ENCODE measurements at regions not wholly inside any gene's neighbourhood (a gene's known extent, or its start where the extent isn't known, plus 50 kb on each side); places are given as distances from the start of the nearest gene placed in this dataset.
"Not testable (repeated sequence)": the region's sequence is repeated elsewhere in the genome, so short reads cannot be mapped to it uniquely, and the experiment has no call there.

- Mint-ChIP-seq H3K36me3 (no peaks in the 10 kb centered on the region), H3K9me3 (no peaks in the 10 kb centered on the region), H3K4me3 (no peak overlapping the region), H3K27ac (no peak overlapping the region), H3K27me3 (ENCODE audit: low read depth in 2 of 2) (peaks cover 3 to 5% of the 10 kb centered on the region in 2 donors), H3K4me1 (no peaks in the 10 kb centered on the region)
- H3K36me3 ChIP-seq (ENCODE audit: control insufficient read depth, insufficient read depth, low read length), result no peaks in the 10 kb centered on the region
- TF ChIP-seq CTCF (IDR thresholded peaks at IDR 0.05), result no peak
- DNase-seq (no peak), ATAC-seq (no peak)
- no peaks in the 10 kb centered on the region for H3K4me1 ChIP-seq (ENCODE audit: control insufficient read depth, insufficient read depth, low read length)
- intact Hi-C loops (cut with micrococcal nuclease), result no loop called here
- no peaks in the 10 kb centered on the region for H3K9me3 ChIP-seq (ENCODE audit: control insufficient read depth, insufficient read depth, low read length)
- peaks cover 2% of the 10 kb centered on the region for H3K27me3 ChIP-seq (ENCODE audit: control insufficient read depth, insufficient read depth, low read length)
- no peak overlapping the region for H3K4me3 ChIP-seq (ENCODE audit: low read length)
- no peak overlapping the region for H3K27ac ChIP-seq (ENCODE audit: low read length)
These were observed 76.5 kb upstream of the RAPGEF2 start for GRCh38 chr4:159026329-159026728.

GRCh38 chr4:159027535-159027934 is 75.3 kb upstream of the RAPGEF2 start:
- Mint-ChIP-seq H3K9me3 (no peaks in the 10 kb centered on the region), H3K27ac (no peak overlapping the region), H3K4me3 (no peak overlapping the region), H3K36me3 (no peaks in the 10 kb centered on the region), H3K4me1 (no peaks in the 10 kb centered on the region), H3K27me3 (ENCODE audit: low read depth in 2 of 2) (peaks cover 6 to 12% of the 10 kb centered on the region in 2 donors)
- TF ChIP-seq CTCF (IDR thresholded peaks at IDR 0.05), result no peak
- Histone ChIP-seq H3K27me3 (ENCODE audit: control insufficient read depth, insufficient read depth, low read length) (peaks cover 2% of the 10 kb centered on the region), H3K36me3 (ENCODE audit: control insufficient read depth, insufficient read depth, low read length) (no peaks in the 10 kb centered on the region), H3K4me3 (ENCODE audit: low read length) (no peak overlapping the region), H3K4me1 (ENCODE audit: control insufficient read depth, insufficient read depth, low read length) (no peaks in the 10 kb centered on the region), H3K9me3 (ENCODE audit: control insufficient read depth, insufficient read depth, low read length) (no peaks in the 10 kb centered on the region), H3K27ac (ENCODE audit: low read length) (no peak overlapping the region)
- no peak for DNase-seq
- WGBS (ENCODE audit: insufficient coverage), result 60% methylated on average over 1 of the region's 2 CpGs
- intact Hi-C loops (cut with micrococcal nuclease), result no loop called here
- no peak for ATAC-seq

GRCh38 chr4:159029481-159029880 is 73.4 kb upstream of the RAPGEF2 start:
- H3K27ac Mint-ChIP-seq, result no peak overlapping the region
- Histone ChIP-seq H3K27ac (ENCODE audit: low read length) (no peak overlapping the region), H3K27me3 (ENCODE audit: control insufficient read depth, insufficient read depth, low read length) (peaks cover 2% of the 10 kb centered on the region), H3K4me1 (ENCODE audit: control insufficient read depth, insufficient read depth, low read length) (no peaks in the 10 kb centered on the region), H3K36me3 (ENCODE audit: control insufficient read depth, insufficient read depth, low read length) (no peaks in the 10 kb centered on the region), H3K9me3 (ENCODE audit: control insufficient read depth, insufficient read depth, low read length) (no peaks in the 10 kb centered on the region), H3K4me3 (ENCODE audit: low read length) (no peak overlapping the region)
- no peaks in the 10 kb centered on the region for H3K9me3 Mint-ChIP-seq
- no peak overlapping the region for H3K4me3 Mint-ChIP-seq
- no peak for TF ChIP-seq CTCF (IDR thresholded peaks at IDR 0.05)
- no peaks in the 10 kb centered on the region for H3K36me3 Mint-ChIP-seq
- no peaks in the 10 kb centered on the region for H3K4me1 Mint-ChIP-seq
- intact Hi-C loops (cut with micrococcal nuclease), result no loop called here
- ATAC-seq (no peak), DNase-seq (no peak)
- peaks cover 9 to 24% of the 10 kb centered on the region in 2 donors for H3K27me3 Mint-ChIP-seq (ENCODE audit: low read depth in 2 of 2)
- no CpG with 5 or more reads among the region's 1 CpG for whole genome bisulfite sequencing (ENCODE audit: insufficient coverage)

GRCh38 chr4:159030297-159030696 is 72.6 kb upstream of the RAPGEF2 start:
- H3K27me3 ChIP-seq (ENCODE audit: control insufficient read depth, insufficient read depth, low read length); H3K4me3 Mint-ChIP-seq; H3K4me1 ChIP-seq (ENCODE audit: control insufficient read depth, insufficient read depth, low read length); H3K27ac Mint-ChIP-seq; H3K27ac ChIP-seq (ENCODE audit: low read length); H3K36me3 ChIP-seq (ENCODE audit: control insufficient read depth, insufficient read depth, low read length); H3K9me3 Mint-ChIP-seq; H3K4me1 Mint-ChIP-seq; ATAC-seq; H3K36me3 Mint-ChIP-seq; H3K4me3 ChIP-seq (ENCODE audit: low read length); H3K9me3 ChIP-seq (ENCODE audit: control insufficient read depth, insufficient read depth, low read length); intact Hi-C loops (cut with micrococcal nuclease); DNase-seq: not testable (repeated sequence)
- peaks cover 9 to 24% of the 10 kb centered on the region in 2 donors for H3K27me3 Mint-ChIP-seq (ENCODE audit: low read depth in 2 of 2)
- WGBS (ENCODE audit: insufficient coverage), result 80% methylated on average over 1 of the region's 2 CpGs

Measured in natural killer cell (primary cell).